Epithelial cell of proximal tubule (primary cell): ENCODE measurements at regions not wholly inside any gene's neighbourhood (a gene's known extent, or its start where the extent isn't known, plus 50 kb on each side); places are given as distances from the start of the nearest gene placed in this dataset.

Experiments used
- DNase-seq: peaks from one replicate; pipeline ENCODE4 v3.0.0-alpha.2; 2011; ENCODE audit warnings: low read depth
- H3K4me3 ChIP-seq: 2 replicates; pipeline ENCODE4 v1.5.1; 2011; ENCODE audit warnings: low read depth, mild to moderate bottlenecking, low read length
- CTCF ChIP-seq: conservative IDR thresholded peaks from 2 replicates; pipeline ENCODE4 v1.5.1; 2012; ENCODE audit warnings: low read depth, mild to moderate bottlenecking, low read length

- no peak for TF ChIP-seq CTCF
- DNase-seq, result no peak
- no peak overlapping the region for H3K4me3 ChIP-seq
Observed at GRCh38 chr18:67347438-67347837, 169.1 kb downstream of the DSEL start.

DNA sequence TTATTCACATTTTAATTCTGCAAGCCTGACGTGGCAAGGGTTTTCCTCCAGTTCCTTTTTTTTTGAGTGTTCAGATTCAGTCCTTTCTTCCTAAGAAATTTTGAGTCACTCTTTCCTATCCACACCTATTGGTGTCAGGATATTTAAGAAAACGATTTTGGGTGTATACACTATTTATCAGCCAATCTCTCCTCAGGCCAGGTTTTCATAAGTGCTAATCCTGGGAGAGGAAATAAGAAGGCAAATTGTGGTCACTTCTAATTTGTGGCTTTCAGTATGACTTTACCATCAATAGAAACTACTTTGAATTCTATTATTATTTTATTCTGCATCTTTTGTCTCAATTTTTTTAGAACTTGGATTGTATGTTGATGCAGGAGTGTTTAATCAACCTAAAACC, 174.4 kb downstream of the DSEL start:
- DNase-seq, result no peak
- TF ChIP-seq CTCF, result no peak
- no peak overlapping the region for H3K4me3 ChIP-seq

GRCh38 chr18:67337696-67338095, 178.8 kb downstream of the DSEL start:
- no peak overlapping the region for H3K4me3 ChIP-seq
- no peak for DNase-seq
- no peak for TF ChIP-seq CTCF

GRCh38 chr18:67331857-67332256, 184.7 kb downstream of the DSEL start:
- TF ChIP-seq CTCF, result no peak
- DNase-seq, result no peak
- no peak overlapping the region for H3K4me3 ChIP-seq

GRCh38 chr18:67319109-67319508, 197.4 kb downstream of the DSEL start:
- no peak for DNase-seq
- no peak overlapping the region for H3K4me3 ChIP-seq
- TF ChIP-seq CTCF, result no peak

GRCh38 chr18:67318651-67319050, 197.9 kb downstream of the DSEL start:
- no peak for DNase-seq
- TF ChIP-seq CTCF, result no peak
- H3K4me3 ChIP-seq, result no peak overlapping the region

- no peak for DNase-seq
- H3K4me3 ChIP-seq, result no peak overlapping the region
- TF ChIP-seq CTCF, result no peak
Observed at GRCh38 chr18:67310826-67311225, 205.7 kb downstream of the DSEL start.
